DOHH2 (cell line): ENCODE measurements at regions not wholly inside any gene's neighbourhood (a gene's known extent, or its start where the extent isn't known, plus 50 kb on each side); places are given as distances from the start of the nearest gene placed in this dataset.

Experiments used
- CTCF ChIP-seq: fragments of 200-600 bp; sonication (generic); IDR thresholded peaks from one replicate; pipeline ENCODE4 v1.5.1; 2014; ENCODE audit warnings: antibody characterized with exemption, mild to moderate bottlenecking, low read depth, low read length; ENCODE audit not compliant: poor library complexity, severe bottlenecking
- EZH2phosphoT487 ChIP-seq: fragments of 200-600 bp; sonication (generic); IDR thresholded peaks from 2 replicates; pipeline ENCODE4 v1.6.1; 2017; ENCODE audit warnings: borderline replicate concordance, mild to moderate bottlenecking, antibody characterized with exemption, low read length, moderate library complexity, mixed read lengths

- no peak for TF ChIP-seq CTCF
- TF ChIP-seq EZH2phosphoT487, result no peak
These were observed 64.8 kb upstream of the GHITM start for GRCh38 chr10:84074521-84074920.
